ENCODE measurements at regions not wholly inside any gene's neighbourhood (a gene's known extent, or its start where the extent isn't known, plus 50 kb on each side); places are given as distances from the start of the nearest gene placed in this dataset.
"Not testable (repeated sequence)": the region's sequence is repeated elsewhere in the genome, so short reads cannot be mapped to it uniquely, and the experiment has no call there.

DNA sequence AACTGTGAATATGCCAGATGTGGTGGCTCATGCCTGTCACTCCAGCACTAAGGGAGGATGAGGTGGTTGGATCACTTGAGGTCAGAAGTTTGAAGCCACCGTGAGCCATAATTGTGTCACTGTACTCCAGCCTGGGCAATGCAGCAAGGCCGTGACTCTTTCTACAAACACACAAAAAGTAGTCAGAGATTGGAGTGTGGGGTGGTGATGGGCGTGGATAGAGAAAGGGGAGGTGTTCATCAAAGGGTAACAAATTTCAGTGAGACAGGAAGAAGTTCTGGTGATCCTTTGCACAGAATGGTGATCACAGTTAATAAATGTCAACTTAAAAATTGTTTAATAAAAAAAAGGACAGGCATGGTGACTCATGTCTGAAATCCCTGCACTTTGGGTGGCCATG is 112.1 kb downstream of the CDY2A start:
- TF ChIP-seq, protein P1, sequence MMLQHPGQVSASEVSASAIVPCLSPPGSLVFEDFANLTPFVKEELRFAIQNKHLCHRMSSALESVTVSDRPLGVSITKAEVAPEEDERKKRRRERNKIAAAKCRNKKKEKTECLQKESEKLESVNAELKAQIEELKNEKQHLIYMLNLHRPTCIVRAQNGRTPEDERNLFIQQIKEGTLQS (IDR thresholded peaks at IDR 0.05), result not testable (repeated sequence)
- not testable (repeated sequence) for TF ChIP-seq YY1 (IDR thresholded peaks at IDR 0.05; ENCODE audit: extremely low read depth, insufficient replicate concordance, low read depth, low read length); EGR1 (IDR thresholded peaks at IDR 0.05; ENCODE audit: low read depth); ZNF274 (IDR thresholded peaks at IDR 0.05; ENCODE audit: low read depth, low read length); EZH2 (IDR thresholded peaks at IDR 0.05)
- TF ChIP-seq, protein P2, sequence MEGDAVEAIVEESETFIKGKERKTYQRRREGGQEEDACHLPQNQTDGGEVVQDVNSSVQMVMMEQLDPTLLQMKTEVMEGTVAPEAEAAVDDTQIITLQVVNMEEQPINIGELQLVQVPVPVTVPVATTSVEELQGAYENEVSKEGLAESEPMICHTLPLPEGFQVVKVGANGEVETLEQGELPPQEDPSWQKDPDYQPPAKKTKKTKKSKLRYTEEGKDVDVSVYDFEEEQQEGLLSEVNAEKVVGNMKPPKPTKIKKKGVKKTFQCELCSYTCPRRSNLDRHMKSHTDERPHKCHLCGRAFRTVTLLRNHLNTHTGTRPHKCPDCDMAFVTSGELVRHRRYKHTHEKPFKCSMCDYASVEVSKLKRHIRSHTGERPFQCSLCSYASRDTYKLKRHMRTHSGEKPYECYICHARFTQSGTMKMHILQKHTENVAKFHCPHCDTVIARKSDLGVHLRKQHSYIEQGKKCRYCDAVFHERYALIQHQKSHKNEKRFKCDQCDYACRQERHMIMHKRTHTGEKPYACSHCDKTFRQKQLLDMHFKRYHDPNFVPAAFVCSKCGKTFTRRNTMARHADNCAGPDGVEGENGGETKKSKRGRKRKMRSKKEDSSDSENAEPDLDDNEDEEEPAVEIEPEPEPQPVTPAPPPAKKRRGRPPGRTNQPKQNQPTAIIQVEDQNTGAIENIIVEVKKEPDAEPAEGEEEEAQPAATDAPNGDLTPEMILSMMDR (IDR thresholded peaks at IDR 0.05 in 2 of 3, conservative IDR thresholded peaks at IDR 0.05 in 1 of 3; ENCODE audit: borderline replicate concordance in 1 of 3, insufficient read depth in 1 of 3, low read depth in 2 of 3, low read length in 2 of 3), result not testable (repeated sequence)
- TF ChIP-seq, protein P3, sequence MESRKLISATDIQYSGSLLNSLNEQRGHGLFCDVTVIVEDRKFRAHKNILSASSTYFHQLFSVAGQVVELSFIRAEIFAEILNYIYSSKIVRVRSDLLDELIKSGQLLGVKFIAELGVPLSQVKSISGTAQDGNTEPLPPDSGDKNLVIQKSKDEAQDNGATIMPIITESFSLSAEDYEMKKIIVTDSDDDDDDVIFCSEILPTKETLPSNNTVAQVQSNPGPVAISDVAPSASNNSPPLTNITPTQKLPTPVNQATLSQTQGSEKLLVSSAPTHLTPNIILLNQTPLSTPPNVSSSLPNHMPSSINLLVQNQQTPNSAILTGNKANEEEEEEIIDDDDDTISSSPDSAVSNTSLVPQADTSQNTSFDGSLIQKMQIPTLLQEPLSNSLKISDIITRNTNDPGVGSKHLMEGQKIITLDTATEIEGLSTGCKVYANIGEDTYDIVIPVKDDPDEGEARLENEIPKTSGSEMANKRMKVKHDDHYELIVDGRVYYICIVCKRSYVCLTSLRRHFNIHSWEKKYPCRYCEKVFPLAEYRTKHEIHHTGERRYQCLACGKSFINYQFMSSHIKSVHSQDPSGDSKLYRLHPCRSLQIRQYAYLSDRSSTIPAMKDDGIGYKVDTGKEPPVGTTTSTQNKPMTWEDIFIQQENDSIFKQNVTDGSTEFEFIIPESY (IDR thresholded peaks at IDR 0.05; ENCODE audit: extremely low read depth, insufficient replicate concordance, low read length), result not testable (repeated sequence)

Measured in HCT116 (cell line).